GM18870 (cell line): ENCODE measurements at regions not wholly inside any gene's neighbourhood (a gene's known extent, or its start where the extent isn't known, plus 50 kb on each side); places are given as distances from the start of the nearest gene placed in this dataset.
"Not testable (repeated sequence)": the region's sequence is repeated elsewhere in the genome, so short reads cannot be mapped to it uniquely, and the experiment has no call there.

Source experiments
- ATAC-seq: cut with Tn5 transposase; IDR thresholded peaks from one replicate; pipeline ENCODE4 v1.9.1; 2021; ENCODE audit warnings: moderate library complexity; ENCODE audit not compliant: unreplicated experiment

DNA sequence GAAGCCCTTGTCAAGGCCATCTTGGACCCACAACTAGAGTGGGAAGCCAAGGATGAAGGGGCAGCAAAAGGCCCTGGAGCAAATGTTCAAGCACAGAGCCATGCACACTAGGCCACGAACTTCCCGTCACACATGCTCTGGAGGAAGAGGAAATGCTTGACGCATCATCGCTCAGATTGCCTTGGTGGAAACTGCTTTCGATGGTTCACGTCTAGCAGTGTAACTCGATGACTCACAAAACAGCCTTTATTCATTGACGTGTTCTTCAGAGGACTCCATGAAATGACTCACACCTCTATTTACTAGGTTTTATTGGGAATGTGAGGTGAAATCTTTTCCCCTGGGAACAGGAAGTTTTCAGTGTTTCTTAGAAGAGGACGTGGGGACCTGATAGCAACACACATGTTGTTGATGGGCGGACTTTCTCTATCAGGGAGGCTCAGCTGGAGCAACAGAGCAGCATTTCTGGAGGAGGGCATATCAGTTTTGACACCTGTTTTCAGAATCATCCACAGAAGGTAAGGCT lies 79.8 kb upstream of the FLT1 start:
- ATAC-seq: peak; percentile 61

DNA sequence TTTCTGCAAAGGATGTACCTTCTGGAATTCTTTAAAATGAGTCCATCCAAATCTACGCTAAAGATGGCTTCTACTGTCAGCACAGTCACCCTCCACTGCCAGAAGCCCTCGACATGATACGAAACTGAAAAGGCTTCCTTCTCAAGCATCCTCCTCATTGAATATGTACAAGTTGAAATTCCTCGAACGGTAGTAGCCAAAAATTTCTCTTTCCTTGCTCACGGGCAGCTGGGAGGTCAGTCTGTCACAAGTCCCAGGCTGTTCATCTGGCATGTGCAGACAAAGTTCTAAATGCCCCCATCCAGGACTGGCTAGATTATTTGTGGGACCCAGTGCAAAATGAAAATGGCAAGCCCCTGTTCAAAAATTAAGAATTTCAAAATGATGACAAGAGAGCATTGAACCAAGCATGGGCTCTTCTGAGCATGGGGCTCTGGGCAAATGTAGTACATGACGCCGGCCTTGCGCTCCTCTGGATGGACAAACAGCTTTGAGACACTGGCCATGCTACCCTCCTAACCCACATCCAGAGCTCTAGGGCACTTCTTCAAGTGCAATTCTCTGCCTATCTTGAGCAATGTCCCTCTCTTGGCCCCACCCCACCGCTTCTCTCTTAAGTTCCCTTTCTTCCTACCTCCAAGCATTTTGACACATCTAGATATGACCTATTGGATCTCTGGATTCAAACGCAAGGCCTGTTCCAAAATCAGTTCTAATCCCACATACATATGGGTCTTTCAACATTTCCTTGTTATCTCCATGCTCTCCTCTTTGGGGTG lies 78.9 kb upstream of the FLT1 start:
- no peak for ATAC-seq

DNA sequence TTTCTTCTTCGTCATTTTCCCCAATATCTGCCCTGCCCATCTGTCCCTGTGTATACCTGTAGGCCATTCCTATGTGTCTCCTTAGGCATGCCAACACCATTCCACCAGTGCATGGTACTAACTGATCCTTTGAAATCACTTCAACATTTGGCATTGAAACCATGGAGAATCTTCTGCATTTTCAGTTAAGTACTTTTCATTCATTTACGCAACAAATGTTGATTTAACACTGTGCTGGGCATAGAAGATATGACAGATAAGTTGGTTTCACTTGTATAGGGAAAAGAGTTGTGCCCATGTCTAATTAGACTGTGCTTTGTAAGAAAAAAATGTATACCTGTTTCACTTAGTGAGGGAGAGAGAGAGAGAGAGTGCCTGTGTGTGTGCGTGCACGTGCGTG lies 77.9 kb upstream of the FLT1 start:
- ATAC-seq: no peak

DNA sequence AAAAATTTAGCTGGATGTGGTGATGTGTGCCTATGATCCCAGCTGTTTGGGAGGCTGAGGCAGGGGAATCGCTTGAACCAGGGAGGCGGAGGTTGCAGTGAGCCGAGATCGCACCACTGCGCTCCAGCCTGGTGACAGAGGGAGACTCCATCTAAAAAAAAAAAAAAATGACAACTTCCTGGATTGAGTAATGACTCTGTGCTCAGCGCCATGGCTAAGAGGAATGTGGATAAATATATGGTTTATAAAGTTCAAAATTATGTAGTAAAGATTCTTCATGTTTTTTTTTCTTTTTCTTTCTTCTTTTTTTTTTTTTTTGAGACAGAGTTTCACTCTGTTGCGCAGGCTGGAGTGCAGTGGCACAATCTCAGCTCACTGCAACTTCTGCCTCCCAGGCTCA lies 75.4 kb upstream of the FLT1 start:
- not testable (repeated sequence) for ATAC-seq

DNA sequence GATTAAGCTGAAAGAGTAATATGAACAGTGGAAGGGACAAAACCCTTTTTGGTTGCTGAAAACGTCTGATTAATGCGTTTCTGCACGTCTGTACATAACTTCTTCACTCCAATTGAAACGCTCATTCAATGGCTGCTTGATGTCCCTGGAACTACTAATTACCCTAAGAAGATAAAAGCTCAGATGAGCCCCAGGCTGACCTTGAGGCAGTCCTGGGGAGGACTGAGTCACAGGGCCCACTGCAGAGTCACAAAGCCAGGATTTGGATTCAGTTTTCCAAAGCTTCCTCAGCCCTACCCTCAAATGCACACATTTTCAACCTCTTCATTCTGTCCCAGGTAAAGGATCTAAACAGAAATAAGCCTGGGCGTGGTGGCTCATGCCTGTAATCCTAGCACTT lies 75.0 kb upstream of the FLT1 start:
- no peak for ATAC-seq

DNA sequence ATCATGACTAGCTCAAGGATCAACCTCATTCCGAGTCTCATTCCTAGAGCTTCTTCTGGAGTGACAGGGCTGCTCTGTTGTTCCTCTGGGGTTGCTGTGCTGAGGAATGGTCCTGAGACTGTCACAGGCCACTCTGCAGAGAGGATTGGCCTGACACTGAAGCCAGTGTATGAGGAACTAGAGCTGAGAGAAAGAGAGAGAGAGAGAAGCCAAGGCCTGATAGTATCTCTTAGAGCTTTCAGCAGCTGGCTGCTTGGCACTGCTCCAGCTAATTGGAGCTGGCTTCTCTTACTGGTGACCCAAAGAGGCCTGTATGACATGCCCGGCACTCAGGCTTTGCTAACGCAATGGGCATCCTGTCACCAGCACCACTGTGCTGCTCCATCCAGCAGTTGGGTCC lies 73.4 kb upstream of the FLT1 start:
- ATAC-seq: no peak

DNA sequence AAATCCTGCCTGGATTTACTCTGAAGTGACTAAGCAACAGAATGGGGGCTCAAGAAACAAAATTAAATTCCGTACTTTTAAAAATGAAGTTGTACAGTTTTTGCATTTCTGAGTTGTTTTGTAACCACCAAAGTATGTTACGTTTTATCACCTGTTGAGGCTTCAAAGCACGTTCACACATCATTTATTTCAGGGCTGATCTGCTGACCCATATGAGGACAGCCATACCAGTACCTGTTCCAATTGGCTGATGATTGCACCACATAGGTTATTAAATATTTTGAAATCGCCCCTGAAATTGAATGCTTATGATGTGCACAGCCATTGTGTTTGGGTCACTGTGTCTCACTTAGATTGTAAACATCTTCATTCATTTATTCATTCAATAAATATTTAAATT lies 72.0 kb upstream of the FLT1 start:
- no peak for ATAC-seq

DNA sequence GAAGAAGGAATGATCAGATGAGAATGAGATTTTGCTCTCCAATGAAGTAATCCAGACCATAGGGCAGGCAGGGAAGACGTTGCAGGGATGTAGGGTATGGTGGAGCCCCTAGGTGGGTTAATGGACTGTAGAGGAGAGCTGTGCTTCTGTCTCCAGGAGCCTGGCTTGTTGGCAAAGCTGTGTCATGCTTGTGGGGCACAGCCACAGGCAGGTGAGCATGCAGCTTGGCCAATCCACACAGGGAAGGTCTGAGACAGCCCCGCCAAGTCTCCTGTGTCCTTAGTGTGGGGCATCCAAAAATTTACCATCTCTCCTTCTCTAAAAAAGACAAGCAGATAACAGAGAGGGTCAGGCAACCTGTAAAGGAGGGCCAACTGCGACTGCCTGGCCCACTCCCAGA lies 71.4 kb upstream of the FLT1 start:
- ATAC-seq: no peak

DNA sequence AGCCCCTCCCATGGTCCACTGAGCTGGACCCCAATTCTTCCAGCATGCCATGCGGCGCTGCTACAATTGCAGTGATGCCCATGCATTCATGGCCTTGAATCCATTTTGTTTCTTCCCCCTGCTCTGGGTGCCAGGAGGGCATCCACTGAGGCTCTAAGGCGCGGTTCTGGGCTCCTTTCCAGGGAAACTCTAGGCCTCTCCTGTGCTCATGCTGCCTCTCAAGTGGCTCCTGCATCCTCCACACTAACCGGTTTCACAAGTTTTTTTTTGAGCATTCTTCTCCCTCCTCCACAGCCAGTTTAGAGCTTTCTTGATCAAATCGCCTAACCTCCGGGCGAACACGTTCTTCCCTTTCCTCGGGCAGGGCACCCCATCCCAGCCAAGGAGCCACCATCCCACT lies 69.1 kb upstream of the FLT1 start:
- no peak for ATAC-seq

DNA sequence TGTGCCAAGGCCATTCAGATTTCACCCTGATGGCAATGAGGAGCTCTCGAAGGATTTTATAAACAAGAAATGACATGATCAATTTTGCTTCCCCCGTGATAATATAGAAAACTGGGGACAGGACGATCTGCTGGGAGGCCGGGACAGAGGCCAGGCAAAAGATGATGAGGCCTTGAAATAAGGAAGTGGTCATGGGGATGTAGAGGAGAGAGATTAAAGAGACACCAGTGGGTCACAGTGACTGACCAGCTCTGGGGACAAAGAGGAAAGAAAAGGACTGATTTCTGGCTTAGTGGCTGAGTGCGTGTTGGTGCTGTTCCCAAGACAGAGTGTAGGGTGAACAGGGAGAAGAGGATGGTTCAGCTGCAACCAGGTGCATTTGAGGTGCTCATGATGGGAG lies 68.7 kb upstream of the FLT1 start:
- ATAC-seq: no peak

DNA sequence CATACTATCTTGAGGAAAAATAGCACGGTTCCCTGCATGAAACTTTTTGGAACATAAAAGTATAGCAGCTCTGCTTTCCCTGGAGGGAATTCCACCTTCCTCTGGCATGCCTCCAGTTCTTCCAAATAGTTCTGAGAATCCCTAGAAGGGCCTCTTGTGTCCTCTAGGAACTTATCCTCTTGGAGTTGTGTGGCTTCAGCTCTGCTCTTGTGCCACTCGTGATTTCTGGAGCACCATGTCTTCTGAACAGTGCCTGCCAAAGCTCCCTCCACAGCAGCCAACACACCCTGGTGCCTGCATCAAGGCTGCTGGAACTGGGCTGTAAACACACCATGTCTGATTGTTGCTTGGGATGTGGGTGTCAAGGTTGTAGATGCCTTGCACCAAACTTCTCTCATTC lies 65.7 kb upstream of the FLT1 start:
- ATAC-seq: no peak

DNA sequence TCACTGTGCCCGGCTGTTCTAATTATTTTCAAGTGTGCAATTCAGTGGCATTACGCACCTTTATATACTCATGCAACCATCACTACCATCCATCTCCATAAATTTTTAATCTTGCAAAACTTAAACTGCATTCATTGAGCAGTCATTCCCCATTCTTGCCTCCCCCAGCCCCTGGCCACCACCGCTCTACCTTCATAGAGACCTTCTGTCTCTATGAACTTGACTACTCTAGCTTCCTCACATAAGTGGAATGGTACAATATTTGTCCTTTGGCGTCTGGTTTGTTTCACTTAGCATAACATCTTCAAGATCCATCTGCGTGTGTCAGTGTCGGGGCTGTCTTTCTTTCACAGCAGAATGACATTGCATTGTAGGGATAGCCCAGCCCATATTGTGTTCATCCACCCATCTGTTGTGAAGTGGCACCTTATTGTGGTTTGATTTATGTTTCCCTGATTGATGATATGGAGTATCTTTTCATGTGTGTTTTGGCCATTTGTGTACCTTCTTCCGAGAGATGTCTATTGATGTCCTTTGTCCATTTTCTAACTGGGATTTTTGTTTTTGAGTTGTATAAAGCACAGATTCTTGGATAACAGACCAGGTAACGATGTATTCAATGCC lies 64.8 kb upstream of the FLT1 start:
- no peak for ATAC-seq

DNA sequence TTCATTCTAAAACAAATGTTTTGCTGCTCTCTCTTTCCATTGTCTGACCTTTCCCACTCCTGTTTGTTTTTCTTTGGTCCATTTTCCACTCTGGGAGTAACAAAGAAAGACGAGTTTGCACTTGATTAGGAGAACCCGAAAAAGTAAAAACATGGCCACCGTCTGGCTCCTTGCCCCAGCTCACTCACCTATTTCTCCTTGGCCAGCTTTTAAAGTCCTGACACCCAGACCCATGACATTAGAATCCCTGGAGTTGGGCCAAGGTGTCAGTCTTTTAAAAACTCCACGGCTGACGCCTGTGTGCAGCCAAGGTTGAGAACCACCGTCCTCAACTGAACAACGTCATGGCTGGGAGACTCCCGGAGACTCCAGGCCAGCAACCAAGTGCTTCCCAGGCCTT lies 63.6 kb upstream of the FLT1 start:
- no peak for ATAC-seq

DNA sequence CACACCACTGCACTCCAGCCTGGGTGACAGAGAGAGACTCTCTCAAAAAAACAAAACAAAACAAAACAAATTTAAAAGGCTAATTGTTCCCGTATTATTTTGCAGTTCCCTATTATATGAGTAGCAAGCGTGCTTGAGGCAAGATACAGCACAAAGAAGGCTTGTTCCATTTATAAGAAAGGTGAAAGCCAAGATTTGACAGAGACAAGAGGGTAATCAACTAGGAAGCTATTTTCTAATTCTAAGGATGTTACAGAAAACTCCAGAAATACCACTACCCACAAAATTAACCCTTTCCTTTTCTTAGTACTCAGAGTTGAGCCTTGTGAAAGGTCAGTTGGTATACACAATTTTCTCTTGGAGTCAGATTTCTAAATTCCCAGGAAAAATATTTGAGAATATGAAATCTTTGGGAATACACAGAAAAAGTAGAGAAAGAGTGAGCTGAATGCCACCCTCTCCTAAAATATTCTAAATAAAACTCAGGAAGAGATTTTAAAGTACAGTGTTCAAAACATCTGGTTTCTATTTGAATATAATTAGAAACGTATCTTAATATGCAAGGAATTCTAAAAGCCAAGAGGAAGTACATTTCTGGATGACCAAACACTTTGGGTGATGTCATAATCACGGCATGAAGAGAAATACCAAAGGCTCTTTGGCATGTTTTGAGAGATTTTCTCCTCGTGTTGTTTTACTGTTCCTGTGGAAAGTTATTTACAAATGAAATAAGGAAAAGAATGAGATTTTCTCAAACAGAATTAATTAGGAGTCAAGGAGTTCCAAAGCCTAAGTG lies 63.0 kb upstream of the FLT1 start:
- ATAC-seq: no peak

DNA sequence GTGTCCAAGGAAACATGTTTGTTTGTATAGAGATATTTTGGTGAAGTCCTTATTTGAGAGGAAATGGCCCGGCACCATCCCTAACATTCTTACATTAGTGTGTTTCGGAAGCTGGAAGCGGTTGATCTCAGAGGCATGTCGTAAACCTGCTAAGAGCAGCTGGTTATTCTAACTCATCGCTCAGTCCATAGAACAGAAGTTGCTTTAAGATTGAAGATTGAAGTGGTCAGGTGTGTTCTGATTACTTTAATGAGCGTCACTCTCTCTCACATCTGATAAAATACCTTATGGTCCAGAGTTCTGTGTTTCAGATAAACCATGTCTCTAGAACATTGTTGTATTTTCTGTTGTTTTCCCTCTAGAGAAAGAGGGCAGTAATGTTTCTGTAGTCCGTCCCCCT lies 60.2 kb upstream of the FLT1 start:
- ATAC-seq: no peak

DNA sequence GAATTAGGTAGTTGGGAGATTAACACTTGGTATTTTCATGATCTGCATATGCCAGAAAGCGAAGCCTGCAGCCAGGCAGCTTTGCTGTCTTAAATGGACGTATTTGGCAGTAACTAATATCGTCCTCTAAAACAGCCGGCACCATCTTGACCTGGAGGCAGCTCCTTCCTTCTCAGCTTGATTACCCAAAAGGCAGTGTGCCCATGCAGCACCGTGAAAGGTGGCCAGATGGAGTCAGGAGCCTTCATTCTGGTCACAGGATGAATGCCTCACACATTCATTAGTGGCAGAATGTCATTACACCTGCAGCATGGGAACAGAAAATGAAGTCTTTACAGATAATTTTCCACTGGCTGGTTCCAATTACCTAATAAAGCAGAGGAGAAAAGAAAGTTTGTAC lies 59.0 kb upstream of the FLT1 start:
- ATAC-seq: no peak

DNA sequence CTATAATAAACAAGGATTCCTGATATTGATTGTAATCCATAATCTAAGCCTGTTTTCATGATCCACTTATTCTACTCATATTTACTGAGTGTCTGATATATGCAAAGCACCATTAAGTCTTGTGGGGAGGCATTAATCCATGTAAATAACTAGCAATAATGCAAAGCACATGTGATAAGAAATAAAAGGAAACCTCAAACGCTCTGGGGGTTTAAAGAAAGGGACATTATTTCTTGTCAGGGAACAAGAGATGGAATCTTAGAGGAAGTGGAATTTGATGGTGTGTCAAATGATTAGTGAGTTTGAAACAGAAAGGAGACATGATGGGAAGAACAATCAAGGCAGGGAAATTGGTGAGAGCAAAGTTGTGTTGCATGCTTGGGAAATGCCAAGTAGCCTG lies 57.4 kb upstream of the FLT1 start:
- ATAC-seq: no peak

DNA sequence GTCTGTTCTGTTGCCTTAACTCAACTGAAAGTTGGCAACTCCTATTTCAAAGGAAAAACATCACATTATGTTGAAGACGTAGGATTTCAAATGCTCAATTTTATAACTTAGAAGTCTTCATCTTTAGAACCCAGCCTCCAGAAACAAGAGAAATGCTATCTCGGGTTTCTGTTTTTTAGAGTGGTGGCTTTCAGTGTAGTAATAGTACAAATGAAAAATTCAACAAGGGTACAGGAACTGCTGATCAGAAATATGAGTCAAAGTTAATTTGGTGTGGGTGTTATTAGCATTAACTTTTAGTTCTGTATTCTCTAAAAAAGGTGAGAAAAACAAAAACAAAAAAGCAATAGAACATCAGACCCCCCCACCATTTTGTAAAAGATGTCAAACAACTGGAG lies 56.6 kb upstream of the FLT1 start:
- no peak for ATAC-seq

DNA sequence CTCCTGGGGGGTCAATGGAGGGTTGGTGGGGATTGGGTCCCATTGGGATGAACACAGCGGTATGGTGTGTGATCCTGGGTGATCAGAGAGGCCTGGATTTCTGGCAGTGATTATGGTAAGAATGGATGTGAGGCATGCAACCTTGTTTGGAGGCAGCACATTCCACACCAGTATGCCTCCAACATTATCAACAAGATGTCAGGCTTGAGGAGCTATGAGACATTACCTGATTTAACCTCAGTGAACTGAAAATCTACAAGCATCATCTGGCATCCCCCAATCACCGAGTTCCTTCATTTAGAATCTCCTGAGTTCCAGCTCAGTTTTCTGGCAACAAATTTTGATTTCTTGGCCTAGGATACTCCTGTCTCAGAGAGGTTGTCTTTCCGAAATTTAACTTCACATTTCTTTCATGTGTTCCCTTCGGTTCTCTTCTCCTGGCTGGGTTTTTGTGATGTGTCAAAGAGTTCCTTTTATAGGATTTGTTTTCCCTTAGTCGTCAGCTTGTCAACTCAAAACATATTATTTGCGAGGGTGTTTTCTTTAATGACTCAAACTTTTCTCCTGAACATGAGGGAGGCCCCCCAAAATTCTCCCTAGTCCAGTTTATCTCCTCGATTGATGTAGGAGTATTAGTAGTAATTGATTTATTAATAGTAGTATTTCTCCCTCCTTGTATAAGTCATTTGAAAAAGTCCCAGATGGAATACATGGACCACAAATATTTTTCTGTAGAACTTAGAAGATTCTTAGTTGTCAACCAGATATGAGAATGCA lies 56.0 kb upstream of the FLT1 start:
- no peak for ATAC-seq

DNA sequence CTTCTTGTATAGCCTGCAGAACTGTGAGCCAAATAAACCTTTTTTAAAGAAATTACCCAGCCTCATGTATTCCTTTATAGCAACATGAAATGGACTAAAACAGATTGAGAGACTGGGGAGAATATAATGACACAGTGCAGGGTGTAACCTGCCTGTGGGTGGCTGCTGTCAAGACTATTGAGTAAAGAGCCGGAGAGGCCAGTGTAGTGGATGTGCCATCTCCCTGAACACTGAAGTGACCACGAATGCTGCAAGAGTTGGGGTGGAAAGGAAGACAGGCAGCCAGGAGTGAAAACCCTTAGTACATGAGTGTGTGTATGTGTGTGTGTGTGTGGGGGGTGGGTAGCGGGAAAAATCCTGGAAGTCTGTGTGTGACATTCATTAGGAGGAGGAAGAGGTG lies 55.2 kb upstream of the FLT1 start:
- no peak for ATAC-seq

DNA sequence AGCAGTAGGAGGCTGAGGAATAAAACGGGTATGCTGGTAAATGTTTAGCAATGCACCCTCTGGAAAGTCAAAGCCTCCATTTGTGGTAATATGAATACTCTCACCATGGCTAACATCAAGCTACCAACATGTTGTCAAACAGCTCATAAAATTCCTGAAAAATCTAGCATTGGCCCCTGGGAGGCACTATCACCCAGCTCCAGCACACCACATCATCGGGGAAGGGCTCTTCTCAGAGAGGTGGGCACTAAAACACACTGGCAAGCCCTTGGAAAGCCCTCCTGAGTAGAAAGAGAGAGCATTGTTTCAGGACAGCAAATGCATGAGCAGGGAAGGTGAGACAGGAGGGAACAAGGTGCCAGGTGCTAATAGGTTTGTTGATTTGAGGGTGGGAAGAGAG lies 53.9 kb upstream of the FLT1 start:
- ATAC-seq: no peak
